Smooth muscle cell of the brain vasculature (primary cell): ENCODE measurements at regions not wholly inside any gene's neighbourhood (a gene's known extent, or its start where the extent isn't known, plus 50 kb on each side); places are given as distances from the start of the nearest gene placed in this dataset.
"Not testable (repeated sequence)": the region's sequence is repeated elsewhere in the genome, so short reads cannot be mapped to it uniquely, and the experiment has no call there.

Experiments used
- DNase-seq: peaks from one replicate; pipeline ENCODE4 v3.0.0-alpha.2; 2012; ENCODE audit warnings: low read depth, low spot score

- DNase-seq = no peak
These were observed 1092.8 kb downstream of the SORCS3 start for GRCh38 chr10:105733924-105734323.

GRCh38 chr10:105729428-105729827, 1088.3 kb downstream of the SORCS3 start:
- no peak for DNase-seq

GRCh38 chr10:105727586-105727985, 1086.5 kb downstream of the SORCS3 start:
- not testable (repeated sequence) for DNase-seq

DNA sequence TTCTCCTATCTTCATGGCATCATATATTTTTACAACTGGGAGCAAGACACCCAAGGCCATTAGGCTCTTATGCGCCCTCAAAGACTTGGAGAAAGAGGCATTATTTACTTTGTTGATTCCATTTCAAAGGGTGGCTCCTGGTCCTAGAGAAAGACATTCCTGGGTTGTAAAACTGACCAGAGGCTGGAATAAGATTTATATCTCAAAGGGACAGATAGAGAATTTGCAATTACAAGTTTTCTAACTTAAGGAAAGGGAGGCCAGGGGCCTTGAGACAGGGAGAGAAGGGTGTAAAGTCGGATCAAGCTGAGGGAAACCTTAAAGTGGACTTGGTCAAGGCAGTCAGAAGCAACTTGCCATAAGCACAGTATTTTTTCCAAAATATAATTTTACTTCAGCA, 1086.0 kb downstream of the SORCS3 start:
- no peak for DNase-seq

- no peak for DNase-seq
These were observed 1085.1 kb downstream of the SORCS3 start for GRCh38 chr10:105726149-105726548.

DNA sequence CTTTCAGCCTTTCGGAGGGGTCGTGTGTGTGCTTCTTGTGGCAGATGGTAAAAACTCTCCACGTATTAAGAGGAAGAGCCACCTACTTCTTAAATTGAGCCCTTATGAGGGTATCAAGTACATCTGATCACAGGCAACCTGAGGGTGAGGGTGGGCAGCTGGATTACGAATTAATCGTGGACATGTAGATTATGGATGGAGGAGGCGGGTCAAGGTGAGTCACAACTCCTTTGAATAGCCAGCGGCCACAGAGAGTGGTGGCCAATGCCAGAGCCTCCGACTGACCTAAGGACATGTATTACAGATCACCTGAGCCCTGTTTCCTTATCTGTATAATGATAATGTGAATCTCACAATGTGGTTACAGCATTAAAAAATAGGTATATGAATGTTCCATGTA, 1083.9 kb downstream of the SORCS3 start:
- DNase-seq = no peak

DNA sequence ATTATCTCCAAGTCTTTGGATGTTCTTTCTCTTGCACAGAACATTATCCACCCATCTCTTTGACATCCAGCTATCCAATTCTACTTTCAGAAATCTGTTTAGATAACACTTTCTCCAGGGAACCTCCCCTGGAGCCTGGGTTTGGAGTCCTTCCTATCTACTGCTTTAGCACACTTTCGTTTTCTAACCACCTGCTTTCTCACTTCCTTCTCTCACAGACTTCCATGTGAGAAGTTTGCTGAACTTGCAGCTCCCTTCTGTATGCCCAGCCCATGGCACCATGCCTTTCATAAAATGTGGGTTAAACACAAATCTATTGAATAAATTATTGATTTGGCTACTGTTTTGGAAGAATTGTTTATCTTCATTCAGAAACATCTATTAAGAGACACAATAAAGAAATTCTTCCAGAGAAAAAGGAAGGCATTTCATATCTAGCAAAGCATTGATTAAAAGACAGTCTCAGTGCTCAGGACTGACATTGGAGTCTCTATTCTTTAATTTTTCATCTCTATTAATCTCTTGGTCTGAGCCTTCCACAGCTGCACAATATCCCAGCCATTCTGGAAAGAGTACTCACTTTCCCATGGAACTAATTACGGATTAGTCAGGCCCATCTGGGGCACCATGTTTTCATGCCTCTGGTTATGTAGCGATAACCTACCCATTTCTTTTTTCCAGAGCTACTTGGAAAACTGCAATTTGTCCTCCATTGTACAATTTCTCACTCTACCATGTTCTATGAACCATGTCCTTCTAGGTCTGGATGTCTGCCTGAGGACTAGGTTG, 1077.3 kb downstream of the SORCS3 start:
- no peak for DNase-seq

GRCh38 chr10:105714728-105715127, 1073.6 kb downstream of the SORCS3 start:
- DNase-seq = no peak

- DNase-seq = no peak
These were observed 1066.5 kb downstream of the SORCS3 start for GRCh38 chr10:105707603-105708002.

DNA sequence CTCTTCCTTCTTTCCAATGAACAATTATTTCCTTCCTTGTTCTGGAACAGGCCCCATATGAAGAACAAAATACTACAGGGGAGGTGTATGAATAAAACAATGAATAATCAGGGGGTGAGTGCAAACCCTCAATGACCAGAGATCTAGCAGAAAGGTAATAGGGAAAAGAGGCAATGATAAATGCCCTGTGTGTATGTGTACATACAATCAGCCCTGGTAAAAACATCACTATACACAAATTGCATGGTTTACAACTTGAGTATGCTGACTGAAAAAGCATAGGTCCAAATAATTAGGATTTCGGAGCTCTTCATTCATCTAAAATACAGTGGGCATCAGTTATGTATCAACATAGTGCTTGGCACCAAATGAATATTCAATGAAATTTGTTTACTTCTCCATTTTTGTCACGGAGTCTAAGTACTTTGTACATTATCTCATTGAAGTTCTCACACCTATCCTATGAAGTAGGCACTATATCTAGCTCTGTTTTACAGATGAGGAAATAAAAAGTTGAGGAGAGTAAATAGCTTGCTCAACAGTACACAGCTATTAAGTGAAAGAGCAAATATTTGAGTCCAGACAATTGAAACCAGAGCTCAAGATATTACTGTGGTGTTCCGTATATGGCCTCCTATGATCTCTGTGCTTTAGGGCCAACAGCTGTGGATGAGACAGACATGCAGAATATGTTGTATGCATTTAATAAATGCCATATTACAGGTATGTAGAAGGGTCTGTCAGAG, 1065.4 kb downstream of the SORCS3 start:
- DNase-seq = no peak

DNA sequence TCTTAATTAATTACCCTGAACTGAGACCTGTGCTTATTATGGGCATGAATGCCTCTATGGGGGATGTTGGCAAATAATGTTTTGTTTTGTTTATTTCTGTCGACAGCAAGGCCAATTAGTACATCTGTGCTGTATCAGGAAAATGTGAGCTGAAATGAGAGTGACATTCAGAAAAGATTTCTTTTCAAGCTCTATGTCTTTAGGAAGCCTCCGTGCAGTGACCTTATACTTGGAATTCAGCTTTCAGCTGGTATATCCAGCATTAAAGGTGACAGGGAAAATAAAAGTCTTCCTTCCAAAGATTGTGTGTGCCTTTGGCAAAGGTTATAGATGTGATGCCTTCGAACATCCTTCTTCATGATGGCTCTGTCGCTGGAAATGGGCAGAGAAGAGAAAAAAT, 1061.1 kb downstream of the SORCS3 start:
- DNase-seq = no peak

- no peak for DNase-seq
These were observed 1059.1 kb downstream of the SORCS3 start for GRCh38 chr10:105700218-105700617.

- no peak for DNase-seq
These were observed 1058.4 kb downstream of the SORCS3 start for GRCh38 chr10:105699504-105699903.

GRCh38 chr10:105698592-105698991, 1057.5 kb downstream of the SORCS3 start:
- no peak for DNase-seq

GRCh38 chr10:105697290-105697780, 1056.2 kb downstream of the SORCS3 start:
- no peak for DNase-seq

- DNase-seq = no peak
These were observed 1050.7 kb downstream of the SORCS3 start for GRCh38 chr10:105691811-105692210.

GRCh38 chr10:105682911-105683310, 1041.8 kb downstream of the SORCS3 start:
- no peak for DNase-seq

DNA sequence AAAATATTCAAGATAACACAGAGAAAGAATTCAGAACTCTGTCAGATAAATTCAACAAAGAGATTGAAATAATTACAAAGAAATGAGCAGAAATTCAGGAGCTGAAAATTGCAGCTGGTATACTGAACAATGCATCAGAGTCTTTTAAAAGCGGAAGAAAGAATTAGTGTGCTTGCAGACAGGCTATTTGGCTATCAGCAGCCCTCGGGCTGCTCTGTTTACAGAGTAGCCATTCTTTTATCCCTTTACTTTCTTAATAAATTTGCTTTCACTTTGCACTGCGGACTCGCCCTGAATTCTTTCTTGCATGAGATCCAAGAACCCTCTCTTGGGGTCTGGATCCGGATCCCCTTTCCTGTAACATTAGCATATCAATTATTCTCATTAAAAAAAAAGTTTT, 1040.0 kb downstream of the SORCS3 start:
- DNase-seq = no peak

- DNase-seq = no peak
These were observed 1038.7 kb downstream of the SORCS3 start for GRCh38 chr10:105679781-105680180.

GRCh38 chr10:105675333-105675732, 1034.2 kb downstream of the SORCS3 start:
- no peak for DNase-seq

GRCh38 chr10:105674448-105674847, 1033.4 kb downstream of the SORCS3 start:
- DNase-seq = no peak

DNA sequence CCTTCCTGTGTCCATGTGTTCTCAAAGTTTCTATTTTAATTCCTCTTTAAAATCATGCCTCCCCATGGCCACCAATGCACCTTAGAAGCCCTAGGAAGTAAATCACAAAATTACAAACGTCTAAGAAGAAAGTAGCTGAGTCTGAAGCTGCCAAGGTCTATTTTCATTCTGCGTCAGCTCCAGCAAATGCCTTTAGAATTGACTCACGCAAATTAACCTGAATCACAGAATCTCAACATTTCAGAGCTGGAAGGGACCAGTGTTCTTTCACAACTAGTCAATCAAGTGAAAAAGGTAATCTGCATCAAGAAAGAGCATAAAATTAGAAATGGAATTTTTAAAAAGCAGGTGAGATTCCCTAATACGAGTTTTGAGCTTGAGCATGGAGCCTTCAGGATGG, 1017.6 kb downstream of the SORCS3 start:
- DNase-seq = no peak

DNA sequence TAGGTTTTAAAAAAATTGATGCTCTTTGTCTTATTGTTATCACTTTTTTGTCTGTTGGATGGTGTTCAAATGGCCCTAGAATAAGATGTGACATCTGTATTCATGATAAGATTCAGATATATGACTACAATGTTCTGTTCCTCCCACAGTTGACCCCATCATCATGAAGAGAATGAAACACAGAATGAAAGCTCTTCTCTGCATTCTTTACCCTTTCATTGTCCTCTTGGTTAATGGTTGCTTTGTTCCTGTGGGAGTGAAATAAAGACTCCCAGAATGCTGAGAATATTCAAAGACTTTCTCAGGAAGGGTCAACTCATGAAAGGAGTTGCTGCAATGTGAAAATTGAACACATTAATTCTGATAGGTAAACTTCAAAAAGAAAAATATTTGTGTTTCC, 1015.8 kb downstream of the SORCS3 start:
- DNase-seq = no peak
